ENCODE measurements at regions not wholly inside any gene's neighbourhood (a gene's known extent, or its start where the extent isn't known, plus 50 kb on each side); places are given as distances from the start of the nearest gene placed in this dataset.

DNA sequence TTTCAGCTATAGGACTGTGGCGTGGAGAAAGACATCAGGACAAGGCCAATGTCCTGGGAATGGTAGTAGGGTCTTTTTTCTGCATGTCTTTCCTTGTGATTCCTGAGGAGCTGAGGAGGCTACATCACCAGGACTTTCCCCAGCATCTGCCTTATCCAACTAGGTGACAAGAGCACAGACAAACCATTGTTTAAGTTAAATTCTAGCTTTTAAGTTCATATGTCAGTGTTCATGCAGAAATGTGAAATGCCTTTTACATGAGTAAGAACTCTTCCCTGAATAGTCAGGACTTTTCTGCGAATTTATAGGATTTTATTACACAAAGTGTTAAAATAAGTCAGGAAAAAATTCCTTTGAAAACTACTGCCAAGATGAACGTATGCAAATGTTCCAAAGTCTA lies 154.2 kb downstream of the PTGER3 start:
- Histone ChIP-seq H3K9me3 (ENCODE audit: control insufficient read depth in 1 of 2, insufficient read depth in 1 of 2, low read depth in 1 of 2, low read length in 2 of 2) (no peaks in the 10 kb centered on the region), H3K9me2 (ENCODE audit: insufficient read depth) (no peaks in the 10 kb centered on the region), H3K27ac (ENCODE audit: low read depth, low read length) (no peak overlapping the region), H3K27me3 (ENCODE audit: insufficient read depth, low read length) (peaks cover 14% of the 10 kb centered on the region; the same call in 1 of the 2 replicates), H3K4me1 (ENCODE audit: control insufficient read depth in 1 of 2, insufficient read depth in 2 of 2, low read length in 2 of 2) (no peaks in the 10 kb centered on the region), H3K79me2 (ENCODE audit: insufficient read depth, low read length) (no peaks in the 10 kb centered on the region), H3K36me3 (ENCODE audit: control insufficient read depth in 1 of 2, insufficient read depth in 2 of 2, low read length in 2 of 2) (no peaks in the 10 kb centered on the region), H4K20me1 (ENCODE audit: insufficient read depth) (no peaks in the 10 kb centered on the region), H3K4me2 (ENCODE audit: low read length) (no peak overlapping the region), H3K9ac (ENCODE audit: low read length) (no peak overlapping the region), H2AFZ (ENCODE audit: low read depth, low read length, poor library complexity, severe bottlenecking) (no peak overlapping the region), H3K4me3 (replicated peaks in 1 of 2; ENCODE audit: low read depth in 1 of 2, low read length in 2 of 2) (no peak overlapping the region)
- ChIA-PET RAD21 (ENCODE audit: low non-redundant PET in 1 of 2, low total read pairs in 2 of 2, uncharacterized antibody in 2 of 2, unreplicated experiment in 2 of 2) (no interaction called here), POLR2A (no interaction called here), CTCF (no interaction called here)
- TF ChIP-seq POLR2AphosphoS5 (IDR thresholded peaks at IDR 0.05; ENCODE audit: low read depth, low read length) = no peak
- no peak for TF ChIP-seq ZNF274 (IDR thresholded peaks at IDR 0.05; ENCODE audit: low read depth, low read length)
- no peak for TF ChIP-seq SIN3A (IDR thresholded peaks at IDR 0.05; ENCODE audit: low read depth)
- no peak for TF ChIP-seq ZFX (IDR thresholded peaks at IDR 0.05)
- TF ChIP-seq TCF7L2 (IDR thresholded peaks at IDR 0.05; ENCODE audit: borderline replicate concordance, extremely low read depth, insufficient read depth, insufficient read length) = no peak
- no peak for TF ChIP-seq YY1 (IDR thresholded peaks at IDR 0.05; ENCODE audit: extremely low read depth, insufficient replicate concordance, low read depth, low read length)
- intact Hi-C loops (cut with micrococcal nuclease) = no loop called here
- ATAC-seq (no peak), DNase-seq (ENCODE audit: low read depth, low spot score) (no peak)
- no TSS peak for BruUV-seq (replicated peaks)

DNA sequence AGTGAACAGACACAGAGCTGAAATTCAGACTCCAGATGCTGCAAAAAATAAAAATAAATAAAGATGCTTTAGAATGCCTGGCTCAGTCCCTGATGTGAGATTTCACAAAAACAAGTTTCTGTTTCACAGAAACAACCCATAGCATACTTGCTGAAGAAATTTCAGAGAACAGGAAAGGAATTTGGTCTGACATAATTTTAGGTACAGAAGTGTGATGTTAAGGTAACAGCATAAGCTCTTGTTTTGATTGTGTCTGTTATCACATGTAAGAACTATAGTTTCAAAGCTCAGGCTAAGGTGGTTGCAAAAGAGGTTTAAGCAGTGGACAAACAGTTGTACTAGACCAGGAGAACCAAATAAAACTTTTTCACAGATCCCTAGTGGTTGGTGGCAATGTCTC lies 152.1 kb downstream of the PTGER3 start:
- CTCF ChIA-PET = no interaction called here
- no peak for ATAC-seq
- POLR2A ChIA-PET = no interaction called here
- TF ChIP-seq RAD21 (IDR thresholded peaks at IDR 0.05; ENCODE audit: low read depth) (no peak), ELF1 (IDR thresholded peaks at IDR 0.05; ENCODE audit: borderline replicate concordance, low read depth) (no peak), EZH2phosphoT487 (IDR thresholded peaks at IDR 0.05; ENCODE audit: borderline replicate concordance) (no peak), TCF7L2 (IDR thresholded peaks at IDR 0.05; ENCODE audit: borderline replicate concordance, extremely low read depth, insufficient read depth, insufficient read length) (no peak), FOSL1 (IDR thresholded peaks at IDR 0.05; ENCODE audit: low read depth) (no peak), ZNF274 (IDR thresholded peaks at IDR 0.05; ENCODE audit: low read depth, low read length) (no peak)
- TF ChIP-seq, protein P1, sequence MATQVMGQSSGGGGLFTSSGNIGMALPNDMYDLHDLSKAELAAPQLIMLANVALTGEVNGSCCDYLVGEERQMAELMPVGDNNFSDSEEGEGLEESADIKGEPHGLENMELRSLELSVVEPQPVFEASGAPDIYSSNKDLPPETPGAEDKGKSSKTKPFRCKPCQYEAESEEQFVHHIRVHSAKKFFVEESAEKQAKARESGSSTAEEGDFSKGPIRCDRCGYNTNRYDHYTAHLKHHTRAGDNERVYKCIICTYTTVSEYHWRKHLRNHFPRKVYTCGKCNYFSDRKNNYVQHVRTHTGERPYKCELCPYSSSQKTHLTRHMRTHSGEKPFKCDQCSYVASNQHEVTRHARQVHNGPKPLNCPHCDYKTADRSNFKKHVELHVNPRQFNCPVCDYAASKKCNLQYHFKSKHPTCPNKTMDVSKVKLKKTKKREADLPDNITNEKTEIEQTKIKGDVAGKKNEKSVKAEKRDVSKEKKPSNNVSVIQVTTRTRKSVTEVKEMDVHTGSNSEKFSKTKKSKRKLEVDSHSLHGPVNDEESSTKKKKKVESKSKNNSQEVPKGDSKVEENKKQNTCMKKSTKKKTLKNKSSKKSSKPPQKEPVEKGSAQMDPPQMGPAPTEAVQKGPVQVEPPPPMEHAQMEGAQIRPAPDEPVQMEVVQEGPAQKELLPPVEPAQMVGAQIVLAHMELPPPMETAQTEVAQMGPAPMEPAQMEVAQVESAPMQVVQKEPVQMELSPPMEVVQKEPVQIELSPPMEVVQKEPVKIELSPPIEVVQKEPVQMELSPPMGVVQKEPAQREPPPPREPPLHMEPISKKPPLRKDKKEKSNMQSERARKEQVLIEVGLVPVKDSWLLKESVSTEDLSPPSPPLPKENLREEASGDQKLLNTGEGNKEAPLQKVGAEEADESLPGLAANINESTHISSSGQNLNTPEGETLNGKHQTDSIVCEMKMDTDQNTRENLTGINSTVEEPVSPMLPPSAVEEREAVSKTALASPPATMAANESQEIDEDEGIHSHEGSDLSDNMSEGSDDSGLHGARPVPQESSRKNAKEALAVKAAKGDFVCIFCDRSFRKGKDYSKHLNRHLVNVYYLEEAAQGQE (IDR thresholded peaks at IDR 0.05; ENCODE audit: low read depth) = no peak
- TF ChIP-seq, protein P2, sequence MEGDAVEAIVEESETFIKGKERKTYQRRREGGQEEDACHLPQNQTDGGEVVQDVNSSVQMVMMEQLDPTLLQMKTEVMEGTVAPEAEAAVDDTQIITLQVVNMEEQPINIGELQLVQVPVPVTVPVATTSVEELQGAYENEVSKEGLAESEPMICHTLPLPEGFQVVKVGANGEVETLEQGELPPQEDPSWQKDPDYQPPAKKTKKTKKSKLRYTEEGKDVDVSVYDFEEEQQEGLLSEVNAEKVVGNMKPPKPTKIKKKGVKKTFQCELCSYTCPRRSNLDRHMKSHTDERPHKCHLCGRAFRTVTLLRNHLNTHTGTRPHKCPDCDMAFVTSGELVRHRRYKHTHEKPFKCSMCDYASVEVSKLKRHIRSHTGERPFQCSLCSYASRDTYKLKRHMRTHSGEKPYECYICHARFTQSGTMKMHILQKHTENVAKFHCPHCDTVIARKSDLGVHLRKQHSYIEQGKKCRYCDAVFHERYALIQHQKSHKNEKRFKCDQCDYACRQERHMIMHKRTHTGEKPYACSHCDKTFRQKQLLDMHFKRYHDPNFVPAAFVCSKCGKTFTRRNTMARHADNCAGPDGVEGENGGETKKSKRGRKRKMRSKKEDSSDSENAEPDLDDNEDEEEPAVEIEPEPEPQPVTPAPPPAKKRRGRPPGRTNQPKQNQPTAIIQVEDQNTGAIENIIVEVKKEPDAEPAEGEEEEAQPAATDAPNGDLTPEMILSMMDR (IDR thresholded peaks at IDR 0.05 in 2 of 3, conservative IDR thresholded peaks at IDR 0.05 in 1 of 3; ENCODE audit: borderline replicate concordance in 1 of 3, insufficient read depth in 1 of 3, low read depth in 2 of 3, low read length in 2 of 3) = no peak
- TF ChIP-seq, protein P3, sequence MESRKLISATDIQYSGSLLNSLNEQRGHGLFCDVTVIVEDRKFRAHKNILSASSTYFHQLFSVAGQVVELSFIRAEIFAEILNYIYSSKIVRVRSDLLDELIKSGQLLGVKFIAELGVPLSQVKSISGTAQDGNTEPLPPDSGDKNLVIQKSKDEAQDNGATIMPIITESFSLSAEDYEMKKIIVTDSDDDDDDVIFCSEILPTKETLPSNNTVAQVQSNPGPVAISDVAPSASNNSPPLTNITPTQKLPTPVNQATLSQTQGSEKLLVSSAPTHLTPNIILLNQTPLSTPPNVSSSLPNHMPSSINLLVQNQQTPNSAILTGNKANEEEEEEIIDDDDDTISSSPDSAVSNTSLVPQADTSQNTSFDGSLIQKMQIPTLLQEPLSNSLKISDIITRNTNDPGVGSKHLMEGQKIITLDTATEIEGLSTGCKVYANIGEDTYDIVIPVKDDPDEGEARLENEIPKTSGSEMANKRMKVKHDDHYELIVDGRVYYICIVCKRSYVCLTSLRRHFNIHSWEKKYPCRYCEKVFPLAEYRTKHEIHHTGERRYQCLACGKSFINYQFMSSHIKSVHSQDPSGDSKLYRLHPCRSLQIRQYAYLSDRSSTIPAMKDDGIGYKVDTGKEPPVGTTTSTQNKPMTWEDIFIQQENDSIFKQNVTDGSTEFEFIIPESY (IDR thresholded peaks at IDR 0.05; ENCODE audit: extremely low read depth, insufficient replicate concordance, low read length) = no peak

More for the DNA sequence above, 152.1 kb downstream of the PTGER3 start:
- H3K27ac ChIP-seq (ENCODE audit: low read depth, low read length) = no peak overlapping the region
- no peaks in the 10 kb centered on the region for H3K79me2 ChIP-seq (ENCODE audit: insufficient read depth, low read length)
- no peak overlapping the region for H3K4me3 ChIP-seq (replicated peaks in 1 of 2; ENCODE audit: low read depth in 1 of 2, low read length in 2 of 2)
- no peaks in the 10 kb centered on the region for H3K4me1 ChIP-seq (ENCODE audit: control insufficient read depth in 1 of 2, insufficient read depth in 2 of 2, low read length in 2 of 2)
- no peaks in the 10 kb centered on the region for H3K9me2 ChIP-seq (ENCODE audit: insufficient read depth)
- intact Hi-C loops (cut with micrococcal nuclease) = no loop called here
- no peak overlapping the region for H3K4me2 ChIP-seq (ENCODE audit: low read length)
- BruUV-seq (replicated peaks) = no TSS peak
- no peak overlapping the region for H2AFZ ChIP-seq (ENCODE audit: low read depth, low read length, poor library complexity, severe bottlenecking)
- no peaks in the 10 kb centered on the region for H4K20me1 ChIP-seq (ENCODE audit: insufficient read depth)
- H3K27me3 ChIP-seq (ENCODE audit: insufficient read depth, low read length) = peaks cover under 1% of the 10 kb centered on the region
- no peak for DNase-seq (ENCODE audit: low read depth, low spot score)
- RAD21 ChIA-PET (ENCODE audit: low non-redundant PET in 1 of 2, low total read pairs in 2 of 2, uncharacterized antibody in 2 of 2, unreplicated experiment in 2 of 2) = no interaction called here
- no peak overlapping the region for H3K9ac ChIP-seq (ENCODE audit: low read length)
- no peaks in the 10 kb centered on the region for H3K9me3 ChIP-seq (ENCODE audit: control insufficient read depth in 1 of 2, insufficient read depth in 1 of 2, low read depth in 1 of 2, low read length in 2 of 2)
- H3K36me3 ChIP-seq (ENCODE audit: control insufficient read depth in 1 of 2, insufficient read depth in 2 of 2, low read length in 2 of 2) = no peaks in the 10 kb centered on the region

Measured in HCT116 (cell line).